Smooth muscle cell (in vitro differentiated cells): ENCODE measurements at regions not wholly inside any gene's neighbourhood (a gene's known extent, or its start where the extent isn't known, plus 50 kb on each side); places are given as distances from the start of the nearest gene placed in this dataset.

Experiments
- DNase-seq: peaks from one replicate; lab custom pipeline; 2025; ENCODE audit not compliant: unreplicated experiment; lab: John Stamatoyannopoulos, UW
- H2AFZ ChIP-seq: fragments of 200-600 bp; sonication (generic); 2 replicates; pipeline ENCODE4 v1.6.0; 2016; ENCODE audit warnings: antibody characterized with exemption, low read depth, mild to moderate bottlenecking
- H3F3A ChIP-seq: fragments of 200-600 bp; sonication (generic); 2 replicates; pipeline ENCODE4 v1.6.0; 2017; ENCODE audit warnings: antibody characterized with exemption, low read depth
- H3K27ac ChIP-seq: fragments of 200-600 bp; sonication (generic); 2 replicates; pipeline ENCODE4 v1.5.1; 2016; ENCODE audit warnings: low read depth, mild to moderate bottlenecking
- H3K27me3 ChIP-seq: fragments of 200-600 bp; sonication (generic); 2 replicates; pipeline ENCODE4 v1.6.1; 2016; ENCODE audit warnings: low read depth, mild to moderate bottlenecking
- H3K36me3 ChIP-seq: fragments of 200-600 bp; sonication (generic); 2 replicates; pipeline ENCODE4 v1.5.1; 2016; ENCODE audit warnings: low read depth
- H3K4me1 ChIP-seq: fragments of 200-600 bp; sonication (generic); 2 replicates; pipeline ENCODE4 v1.5.1; 2016; ENCODE audit warnings: low read depth
- H3K4me2 ChIP-seq: fragments of 200-600 bp; sonication (generic); 2 replicates; pipeline ENCODE4 v1.6.0; 2016; ENCODE audit warnings: mild to moderate bottlenecking
- H3K4me3 ChIP-seq: fragments of 200-600 bp; sonication (generic); 2 replicates; pipeline ENCODE4 v1.5.1; 2016; ENCODE audit warnings: mild to moderate bottlenecking
- H3K79me2 ChIP-seq: fragments of 200-600 bp; sonication (generic); 2 replicates; pipeline ENCODE4 v1.6.0; 2016; ENCODE audit warnings: low read depth, mild to moderate bottlenecking
- H3K9ac ChIP-seq: fragments of 200-600 bp; sonication (generic); 2 replicates; pipeline ENCODE4 v1.6.0; 2016; ENCODE audit warnings: low read depth
- H3K9me3 ChIP-seq: fragments of 200-600 bp; sonication (generic); replicated peaks from 2 replicates; pipeline ENCODE4 v1.5.1; 2016; ENCODE audit warnings: low read depth
- H4K20me1 ChIP-seq: fragments of 200-600 bp; sonication (generic); 2 replicates; pipeline ENCODE4 v1.6.0; 2016; ENCODE audit warnings: low read depth
- WGBS: methylation state at CpG from one replicate; pipeline ENCODE4 v1.1.7; 2016; ENCODE audit warnings: low lambda C conversion rate; 5-methylcytosine and 5-hydroxymethylcytosine counted together
- TF ChIP-seq, protein P1 (sequence below): fragments of 200-600 bp; sonication (generic); IDR thresholded peaks from 2 replicates; pipeline ENCODE4 v1.5.1; 2017; ENCODE audit warnings: borderline replicate concordance, mild to moderate bottlenecking, antibody characterized with exemption; ENCODE audit not compliant: insufficient read depth, poor library complexity, severe bottlenecking

DNA sequence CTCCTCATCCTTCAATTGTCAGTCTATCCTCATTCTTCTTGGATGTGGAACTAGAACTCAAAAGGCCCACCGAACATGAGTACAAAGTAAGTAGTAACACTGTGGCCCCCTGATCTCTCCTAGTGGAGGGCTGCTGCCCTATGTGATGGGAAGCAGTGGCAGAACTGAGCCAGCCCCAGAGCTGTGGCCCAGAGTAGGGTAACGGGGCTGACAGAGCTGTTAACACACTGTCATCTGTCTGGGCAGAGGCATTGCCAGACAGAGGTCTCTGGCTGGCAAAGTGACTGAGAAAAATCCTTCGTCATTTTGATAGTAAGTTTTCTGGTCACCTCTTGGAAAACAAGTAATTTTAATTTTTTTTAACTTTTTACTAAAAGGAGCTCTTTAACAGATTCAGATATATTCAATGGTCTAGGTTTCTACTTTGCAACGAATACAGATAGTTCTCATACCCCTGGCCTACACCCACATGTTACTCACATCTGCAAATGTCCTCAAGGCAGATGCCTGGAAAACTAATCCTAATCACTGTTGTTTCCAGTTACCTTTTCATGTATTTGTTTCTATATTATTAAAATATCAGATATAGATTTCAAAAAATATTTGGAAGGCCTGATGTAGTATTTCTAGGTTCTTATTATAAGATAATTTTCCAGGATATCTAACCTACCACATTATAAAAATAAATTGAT is 588.7 kb downstream of the CPS1 start:
- Histone ChIP-seq H3K4me1 (no peaks in the 10 kb centered on the region), H2AFZ (no peak overlapping the region), H3K27me3 (no peaks in the 10 kb centered on the region), H4K20me1 (no peaks in the 10 kb centered on the region), H3K36me3 (no peaks in the 10 kb centered on the region), H3K9ac (no peak overlapping the region), H3K4me3 (no peak overlapping the region), H3K27ac (no peak overlapping the region), H3K9me3 (no peaks in the 10 kb centered on the region), H3K4me2 (no peak overlapping the region), H3K79me2 (no peaks in the 10 kb centered on the region), H3F3A (no peaks in the 10 kb centered on the region)
- no peak for DNase-seq
- 69% methylated on average over 4 of the region's 4 CpGs for WGBS
- TF ChIP-seq, protein P1, sequence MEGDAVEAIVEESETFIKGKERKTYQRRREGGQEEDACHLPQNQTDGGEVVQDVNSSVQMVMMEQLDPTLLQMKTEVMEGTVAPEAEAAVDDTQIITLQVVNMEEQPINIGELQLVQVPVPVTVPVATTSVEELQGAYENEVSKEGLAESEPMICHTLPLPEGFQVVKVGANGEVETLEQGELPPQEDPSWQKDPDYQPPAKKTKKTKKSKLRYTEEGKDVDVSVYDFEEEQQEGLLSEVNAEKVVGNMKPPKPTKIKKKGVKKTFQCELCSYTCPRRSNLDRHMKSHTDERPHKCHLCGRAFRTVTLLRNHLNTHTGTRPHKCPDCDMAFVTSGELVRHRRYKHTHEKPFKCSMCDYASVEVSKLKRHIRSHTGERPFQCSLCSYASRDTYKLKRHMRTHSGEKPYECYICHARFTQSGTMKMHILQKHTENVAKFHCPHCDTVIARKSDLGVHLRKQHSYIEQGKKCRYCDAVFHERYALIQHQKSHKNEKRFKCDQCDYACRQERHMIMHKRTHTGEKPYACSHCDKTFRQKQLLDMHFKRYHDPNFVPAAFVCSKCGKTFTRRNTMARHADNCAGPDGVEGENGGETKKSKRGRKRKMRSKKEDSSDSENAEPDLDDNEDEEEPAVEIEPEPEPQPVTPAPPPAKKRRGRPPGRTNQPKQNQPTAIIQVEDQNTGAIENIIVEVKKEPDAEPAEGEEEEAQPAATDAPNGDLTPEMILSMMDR = no peak

DNA sequence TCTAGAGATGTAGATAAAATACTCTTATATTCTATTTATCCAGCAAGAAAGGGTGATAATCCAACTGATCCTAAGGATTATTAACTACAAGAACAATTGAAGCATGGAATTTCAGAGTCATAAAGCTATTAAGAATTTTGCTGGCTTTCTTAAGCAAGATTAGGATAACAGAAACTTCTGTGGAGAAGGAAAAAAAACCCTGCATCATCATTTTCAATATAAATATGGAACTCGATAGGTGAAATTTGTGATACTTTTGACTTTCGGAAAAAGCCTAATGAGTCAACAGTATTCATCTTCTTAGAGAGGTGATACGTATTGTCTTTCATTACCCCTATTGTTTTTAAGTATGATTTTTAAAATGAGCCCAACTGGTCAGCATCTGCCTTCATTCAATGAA is 593.3 kb downstream of the CPS1 start:
- Histone ChIP-seq H4K20me1 (no peaks in the 10 kb centered on the region), H2AFZ (no peak overlapping the region)
- 90% methylated on average over 3 of the region's 3 CpGs for WGBS

DNA sequence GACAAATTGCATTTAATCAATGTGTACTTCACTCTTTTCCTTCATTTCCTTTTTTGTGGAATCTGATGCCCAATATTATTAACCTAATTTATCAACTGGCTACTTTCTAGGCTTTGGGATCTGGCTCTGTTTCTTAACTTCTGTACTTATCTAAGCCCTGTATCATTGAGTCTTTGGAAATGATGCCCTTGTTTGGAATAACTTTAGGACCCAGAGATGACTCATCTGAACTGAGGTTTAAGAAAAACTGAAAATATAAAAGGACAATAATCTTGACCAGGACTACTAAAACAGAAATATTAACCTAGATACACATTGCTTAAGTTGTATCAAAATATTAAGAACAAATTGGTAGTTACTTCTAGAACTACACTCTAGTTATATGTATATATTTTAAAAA is 600.8 kb downstream of the CPS1 start:
- Histone ChIP-seq H3K79me2 (no peaks in the 10 kb centered on the region), H3K9me3 (no peaks in the 10 kb centered on the region), H3K4me2 (no peak overlapping the region), H4K20me1 (no peaks in the 10 kb centered on the region), H3K27me3 (no peaks in the 10 kb centered on the region), H2AFZ (no peak overlapping the region), H3K9ac (no peak overlapping the region), H3K4me3 (no peak overlapping the region), H3K27ac (no peak overlapping the region), H3K4me1 (no peaks in the 10 kb centered on the region), H3K36me3 (no peaks in the 10 kb centered on the region), H3F3A (no peaks in the 10 kb centered on the region)
- TF ChIP-seq, protein P1 = no peak
- DNase-seq = no peak

More for the DNA sequence above, 593.3 kb downstream of the CPS1 start:
- Histone ChIP-seq H3K27me3 (no peaks in the 10 kb centered on the region), H3K36me3 (no peaks in the 10 kb centered on the region), H3K4me1 (no peaks in the 10 kb centered on the region), H3K27ac (no peak overlapping the region), H3F3A (no peaks in the 10 kb centered on the region), H3K79me2 (no peaks in the 10 kb centered on the region), H3K4me3 (no peak overlapping the region), H3K4me2 (no peak overlapping the region), H3K9ac (no peak overlapping the region), H3K9me3 (no peaks in the 10 kb centered on the region)
- DNase-seq = no peak
- TF ChIP-seq, protein P1 = no peak

DNA sequence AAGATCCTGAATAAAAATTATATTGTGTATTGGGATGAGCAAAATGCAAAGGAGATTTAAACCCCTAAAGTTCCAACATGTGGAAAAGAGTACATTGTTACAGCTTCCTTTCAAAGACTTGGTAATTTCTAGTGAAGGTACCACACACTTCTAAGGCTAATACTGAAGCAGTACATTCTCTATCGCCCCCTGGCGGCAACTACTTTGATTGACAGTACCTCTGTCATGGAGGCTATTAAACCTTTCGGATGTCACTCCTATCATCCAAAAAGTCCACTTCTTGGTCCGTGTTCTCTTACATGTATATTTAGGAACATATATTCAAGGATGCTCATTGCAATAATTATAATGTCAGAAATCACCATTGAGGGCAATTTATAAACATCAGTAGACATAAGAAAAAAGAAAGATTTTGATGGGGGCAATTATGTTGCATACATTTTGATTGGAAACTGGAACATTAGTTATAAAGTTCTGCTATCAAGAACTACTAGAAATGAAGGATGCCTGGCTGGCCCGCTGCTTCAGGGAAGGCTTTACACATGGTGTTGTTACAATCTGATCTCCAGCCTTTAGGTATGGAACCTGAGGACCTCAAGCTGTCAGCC is 601.6 kb downstream of the CPS1 start:
- no peak overlapping the region for H3K9ac ChIP-seq
- DNase-seq = peak; percentile 13
- H3K79me2 ChIP-seq = no peaks in the 10 kb centered on the region
- H3F3A ChIP-seq = no peaks in the 10 kb centered on the region
- H3K9me3 ChIP-seq = no peaks in the 10 kb centered on the region
- H3K4me3 ChIP-seq = no peak overlapping the region
- H3K27me3 ChIP-seq = no peaks in the 10 kb centered on the region
- H3K36me3 ChIP-seq = no peaks in the 10 kb centered on the region
- H3K4me1 ChIP-seq = no peaks in the 10 kb centered on the region
- no peak overlapping the region for H3K27ac ChIP-seq
- H3K4me2 ChIP-seq = no peak overlapping the region
- TF ChIP-seq, protein P1 = peak; percentile 79
- no peaks in the 10 kb centered on the region for H4K20me1 ChIP-seq
- no peak overlapping the region for H2AFZ ChIP-seq
- 28% methylated on average over 5 of the region's 5 CpGs for WGBS
